CD4-positive, CD25-positive, alpha-beta regulatory T cell (primary cell): ENCODE measurements at regions not wholly inside any gene's neighbourhood (a gene's known extent, or its start where the extent isn't known, plus 50 kb on each side); places are given as distances from the start of the nearest gene placed in this dataset.

Source experiments
- ATAC-seq, 2 donors: fragments of 150-1000 bp; cut with Tn5 transposase; one replicate each; pipeline ENCODE4 v1.10.0; 2021; ENCODE audit warnings: low read depth in 2 of 2, moderate number of reproducible peaks in 2 of 2, moderate library complexity in 1 of 2
- DNase-seq, 3 donors: peaks; one replicate each; pipeline versions ENCODE4 v3.0.0 to v3.0.0-alpha.2; 2012 to 2022; ENCODE audit warnings: mixed read lengths in 1 of 3
- H3K27ac ChIP-seq: one replicate; pipeline ENCODE4 v1.7.0; 2013; ENCODE audit warnings: mild to moderate bottlenecking, low read length; ENCODE audit not compliant: insufficient read depth, poor library complexity, severe bottlenecking
- H3K27me3 ChIP-seq: one replicate; pipeline ENCODE4 v1.7.0; 2013; ENCODE audit warnings: low read length; ENCODE audit not compliant: control insufficient read depth, insufficient read depth
- H3K36me3 ChIP-seq: one replicate; pipeline ENCODE4 v1.7.0; 2013; ENCODE audit warnings: mild to moderate bottlenecking, low read length, moderate library complexity; ENCODE audit not compliant: control insufficient read depth, insufficient read depth
- H3K4me1 ChIP-seq: 2 replicates; pipeline ENCODE4 v1.7.0; 2013; ENCODE audit warnings: mild to moderate bottlenecking, low read length; ENCODE audit not compliant: insufficient read depth, control insufficient read depth, poor library complexity, severe bottlenecking
- H3K4me3 ChIP-seq: one replicate; pipeline ENCODE4 v1.7.0; 2013; ENCODE audit warnings: low read depth, mild to moderate bottlenecking, low read length, moderate library complexity
- H3K9me3 ChIP-seq, 2 experiments: 1 replicate in 1 of 2; 2 replicates in 1 of 2; pipeline ENCODE4 v1.7.0; 2013; ENCODE audit warnings: low read length in 2 of 2, mild to moderate bottlenecking in 1 of 2, moderate library complexity in 1 of 2; ENCODE audit not compliant: control insufficient read depth in 2 of 2
- H3K27ac Mint-ChIP-seq, 3 donors: one replicate each; pipeline ENCODE4 v1.8.0; 2020 to 2022; ENCODE audit warnings: mild to moderate bottlenecking in 3 of 3, mixed read lengths in 3 of 3, moderate library complexity in 2 of 3
- H3K27me3 Mint-ChIP-seq: one replicate; pipeline ENCODE4 v1.8.0; 2022; ENCODE audit warnings: mild to moderate bottlenecking, mixed read lengths
- H3K36me3 Mint-ChIP-seq: one replicate; pipeline ENCODE4 v1.8.0; 2020; ENCODE audit warnings: mixed read lengths
- H3K4me1 Mint-ChIP-seq, 4 donors: one replicate each; pipeline ENCODE4 v1.8.0; 2020 to 2022; ENCODE audit warnings: mixed read lengths in 4 of 4, mild to moderate bottlenecking in 1 of 4
- H3K4me3 Mint-ChIP-seq, 4 donors: one replicate each; pipeline ENCODE4 v1.8.0; 2020 to 2022; ENCODE audit warnings: mild to moderate bottlenecking in 4 of 4, mixed read lengths in 4 of 4, moderate library complexity in 3 of 4
- H3K9me3 Mint-ChIP-seq, 7 donors: one replicate each; pipeline ENCODE4 v1.8.0; 2020 to 2022; ENCODE audit warnings: mixed read lengths in 7 of 7, mild to moderate bottlenecking in 3 of 7, moderate library complexity in 2 of 7

DNA sequence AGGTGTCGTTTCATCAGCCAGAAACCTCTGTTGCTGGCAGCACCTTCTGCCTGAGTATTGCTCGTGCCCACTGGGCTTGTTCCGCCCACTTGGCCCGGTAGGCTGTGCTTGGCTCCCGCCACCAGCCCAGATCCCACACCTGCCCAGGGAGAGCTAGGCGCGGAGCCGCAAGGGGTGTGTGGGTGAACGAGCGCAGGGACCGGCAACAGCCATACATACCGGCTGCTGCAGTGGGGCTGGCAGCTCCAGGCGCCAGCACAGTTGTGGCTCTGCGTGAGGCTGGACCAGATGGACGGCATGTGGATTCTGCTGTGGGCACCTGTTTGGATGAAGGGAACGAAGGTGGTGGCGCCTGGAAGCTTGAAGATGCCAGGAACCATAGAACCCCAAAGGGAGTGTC lies 331.5 kb upstream of the MCTP2 start:
- no peak overlapping the region for H3K4me3 ChIP-seq
- H3K27ac Mint-ChIP-seq, result no peak overlapping the region

DNA sequence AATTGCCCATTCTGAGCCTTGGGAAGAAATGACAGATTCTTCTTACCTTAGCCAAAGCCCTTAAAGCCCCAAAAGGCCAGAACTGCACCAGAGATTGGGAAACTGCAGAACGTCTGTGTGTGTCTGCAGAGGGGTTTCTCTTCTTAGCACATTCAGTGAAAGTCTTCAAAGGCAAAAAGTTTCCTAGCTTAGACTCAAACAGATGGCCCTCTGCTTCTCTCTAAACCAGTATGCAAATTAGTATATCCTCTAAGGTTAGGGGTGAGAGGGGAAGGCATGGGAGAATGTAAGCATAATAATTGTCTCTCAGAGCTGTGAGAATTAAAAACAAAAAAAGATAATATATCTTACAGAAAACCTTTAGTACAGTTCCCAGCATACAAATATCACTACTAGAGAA lies 334.0 kb upstream of the MCTP2 start:
- Histone ChIP-seq H3K4me1 (no peaks in the 10 kb centered on the region), H3K27me3 (no peaks in the 10 kb centered on the region), H3K27ac (no peak overlapping the region), H3K4me3 (no peak overlapping the region), H3K36me3 (no peaks in the 10 kb centered on the region), H3K9me3 (no peaks in the 10 kb centered on the region)
- Mint-ChIP-seq H3K27ac (no peak overlapping the region), H3K4me1 (no peaks in the 10 kb centered on the region), H3K9me3 (peaks cover 0 to 2% (median 0%) of the 10 kb centered on the region in 7 donors), H3K27me3 (no peaks in the 10 kb centered on the region), H3K36me3 (no peaks in the 10 kb centered on the region), H3K4me3 (no peak overlapping the region)
- ATAC-seq (no peak), DNase-seq (no peak)

More for the DNA sequence above, 331.5 kb upstream of the MCTP2 start:
- H3K36me3 ChIP-seq, result no peaks in the 10 kb centered on the region
- H3K27me3 ChIP-seq, result no peaks in the 10 kb centered on the region
- no peaks in the 10 kb centered on the region for H3K9me3 ChIP-seq
- H3K27me3 Mint-ChIP-seq, result no peaks in the 10 kb centered on the region
- H3K4me1 ChIP-seq, result no peaks in the 10 kb centered on the region
- no peaks in the 10 kb centered on the region for H3K4me1 Mint-ChIP-seq
- H3K9me3 Mint-ChIP-seq, result peaks cover 0 to 2% (median 0%) of the 10 kb centered on the region in 7 donors
- no peak overlapping the region for H3K4me3 Mint-ChIP-seq
- no peaks in the 10 kb centered on the region for H3K36me3 Mint-ChIP-seq
- DNase-seq (no peak), ATAC-seq (no peak)
- H3K27ac ChIP-seq, result no peak overlapping the region

DNA sequence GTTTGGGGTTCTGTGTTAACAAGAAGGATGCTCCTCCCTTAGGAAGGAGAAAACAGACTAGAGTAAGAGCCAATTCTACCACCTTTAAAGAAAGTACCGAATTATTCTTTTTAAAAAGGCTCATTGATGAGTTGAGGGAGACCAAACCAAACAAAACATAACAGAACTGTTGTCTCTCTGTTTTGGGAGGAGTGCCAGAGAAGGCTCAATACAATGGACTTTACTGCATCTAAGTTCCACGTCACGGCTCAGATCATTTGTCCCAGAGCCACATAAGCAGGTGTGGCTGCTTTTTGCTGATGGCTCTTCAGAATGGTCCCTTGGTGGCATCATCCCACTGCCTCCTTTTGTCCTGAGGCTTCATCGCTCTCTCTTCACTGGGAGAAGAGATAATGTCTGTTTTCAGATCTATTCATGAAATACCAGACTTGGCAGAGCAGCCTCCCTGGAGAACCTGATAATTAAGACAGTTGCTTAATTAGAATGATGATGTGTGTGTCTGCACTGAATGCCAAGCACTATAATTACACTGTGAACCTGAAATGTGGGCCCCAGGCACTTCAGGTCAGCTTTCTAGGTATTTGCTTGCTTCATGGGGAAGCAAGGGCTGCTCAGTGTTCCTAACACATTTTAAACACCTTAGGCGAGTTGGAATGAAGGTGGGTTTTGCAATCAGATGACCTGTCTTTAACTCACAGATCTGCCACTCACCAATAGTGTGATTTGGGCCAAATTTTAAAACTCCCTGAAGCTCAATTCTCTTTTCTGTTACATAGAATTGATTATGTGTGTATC lies 335.2 kb upstream of the MCTP2 start:
- no peak for DNase-seq
- Mint-ChIP-seq H3K4me3 (no peak overlapping the region), H3K9me3 (peaks cover 0 to 2% (median 0%) of the 10 kb centered on the region in 7 donors), H3K36me3 (no peaks in the 10 kb centered on the region), H3K27me3 (no peaks in the 10 kb centered on the region), H3K4me1 (no peaks in the 10 kb centered on the region), H3K27ac (no peak overlapping the region)
- no peaks in the 10 kb centered on the region for H3K4me1 ChIP-seq
- H3K9me3 ChIP-seq, result no peaks in the 10 kb centered on the region
- no peak overlapping the region for H3K27ac ChIP-seq
- H3K27me3 ChIP-seq, result no peaks in the 10 kb centered on the region
- no peak overlapping the region for H3K4me3 ChIP-seq
- no peaks in the 10 kb centered on the region for H3K36me3 ChIP-seq
- no peak for ATAC-seq

DNA sequence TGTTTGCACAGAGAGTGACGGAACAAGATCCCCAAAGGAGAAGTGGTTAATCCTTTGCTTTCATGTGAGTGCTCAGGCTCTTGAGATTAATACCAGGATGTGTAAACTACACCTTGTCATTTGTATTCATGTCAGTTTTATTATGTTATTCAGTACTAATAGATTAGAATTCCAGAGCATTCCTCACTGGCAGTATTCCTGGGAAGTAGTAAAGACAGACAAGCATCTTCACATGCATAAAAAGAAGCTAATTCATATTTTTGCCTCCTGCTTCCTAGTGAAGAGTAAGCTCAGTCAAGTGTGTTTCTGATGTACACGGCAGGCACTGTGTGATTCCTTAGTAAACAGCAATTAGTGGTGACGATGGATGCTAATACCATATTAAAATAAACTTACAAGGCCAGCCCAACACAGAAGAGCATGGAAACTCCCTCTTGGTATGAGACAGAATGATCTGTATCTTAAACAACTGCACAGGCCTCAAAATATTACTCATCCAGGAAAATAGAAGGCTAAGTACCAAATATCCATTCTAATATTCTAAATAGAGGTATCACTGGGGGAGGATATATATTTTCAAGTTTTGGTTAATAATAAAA lies 336.8 kb upstream of the MCTP2 start:
- Histone ChIP-seq H3K4me3 (no peak overlapping the region), H3K27ac (no peak overlapping the region), H3K9me3 (no peaks in the 10 kb centered on the region), H3K27me3 (no peaks in the 10 kb centered on the region), H3K36me3 (no peaks in the 10 kb centered on the region), H3K4me1 (no peaks in the 10 kb centered on the region)
- H3K4me1 Mint-ChIP-seq, result no peaks in the 10 kb centered on the region
- no peak overlapping the region for H3K27ac Mint-ChIP-seq
- no peak for DNase-seq
- H3K4me3 Mint-ChIP-seq, result no peak overlapping the region
- H3K27me3 Mint-ChIP-seq, result no peaks in the 10 kb centered on the region
- H3K36me3 Mint-ChIP-seq, result no peaks in the 10 kb centered on the region
- peaks cover 0 to 5% (median 0%) of the 10 kb centered on the region in 7 donors for H3K9me3 Mint-ChIP-seq
- no peak for ATAC-seq

DNA sequence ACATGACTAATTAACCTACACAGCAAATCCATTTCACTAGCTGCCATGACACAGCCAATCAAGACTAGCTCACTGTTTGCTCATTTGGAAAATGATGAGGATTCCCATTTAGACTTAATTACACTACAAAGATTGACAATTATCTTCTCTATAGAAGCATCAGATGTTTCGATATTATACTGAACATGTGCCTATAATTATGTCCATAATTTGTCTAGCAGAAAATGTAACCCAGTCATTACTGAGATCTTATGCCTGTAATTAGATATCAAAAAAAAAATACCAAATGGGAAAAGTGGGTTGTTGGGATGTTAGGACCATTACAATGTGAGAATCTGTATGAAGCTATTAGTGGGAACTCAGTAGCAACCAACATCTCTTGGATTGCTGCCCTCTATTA lies 344.2 kb upstream of the MCTP2 start:
- Mint-ChIP-seq H3K4me1 (no peaks in the 10 kb centered on the region), H3K27ac (no peak overlapping the region), H3K4me3 (no peak overlapping the region), H3K36me3 (no peaks in the 10 kb centered on the region), H3K27me3 (no peaks in the 10 kb centered on the region), H3K9me3 (peaks cover 0 to 5% (median 0%) of the 10 kb centered on the region in 7 donors)
- Histone ChIP-seq H3K4me1 (no peaks in the 10 kb centered on the region), H3K4me3 (no peak overlapping the region), H3K36me3 (no peaks in the 10 kb centered on the region), H3K9me3 (no peaks in the 10 kb centered on the region), H3K27ac (no peak overlapping the region), H3K27me3 (no peaks in the 10 kb centered on the region)
- ATAC-seq, result no peak
- no peak for DNase-seq

DNA sequence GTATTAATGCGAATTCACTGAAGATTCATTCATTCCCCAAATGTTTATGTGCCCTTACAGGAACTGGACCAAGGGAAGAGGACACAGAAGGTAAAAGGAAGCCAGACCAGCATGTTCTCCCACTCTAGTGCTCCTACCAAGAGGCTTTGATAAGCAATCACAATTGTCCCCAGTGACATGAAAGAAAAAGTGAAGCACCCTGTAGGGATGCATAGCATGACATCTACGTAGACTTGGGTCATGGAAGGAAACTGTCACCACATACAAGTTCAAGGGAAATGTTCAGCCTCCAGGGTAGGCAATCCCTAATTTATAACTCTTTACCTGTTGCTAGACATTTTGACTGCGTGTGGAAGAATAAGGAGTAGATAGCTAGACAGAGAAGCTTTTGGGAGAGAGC lies 348.6 kb upstream of the MCTP2 start:
- Mint-ChIP-seq H3K27ac (no peak overlapping the region), H3K36me3 (no peaks in the 10 kb centered on the region), H3K9me3 (peaks cover 0 to 3% (median 0%) of the 10 kb centered on the region in 7 donors), H3K4me1 (no peaks in the 10 kb centered on the region), H3K27me3 (no peaks in the 10 kb centered on the region), H3K4me3 (no peak overlapping the region)
- Histone ChIP-seq H3K4me3 (no peak overlapping the region), H3K4me1 (no peaks in the 10 kb centered on the region), H3K27ac (no peak overlapping the region), H3K27me3 (no peaks in the 10 kb centered on the region), H3K36me3 (no peaks in the 10 kb centered on the region), H3K9me3 (no peaks in the 10 kb centered on the region)
- DNase-seq, result no peak
- ATAC-seq, result no peak

DNA sequence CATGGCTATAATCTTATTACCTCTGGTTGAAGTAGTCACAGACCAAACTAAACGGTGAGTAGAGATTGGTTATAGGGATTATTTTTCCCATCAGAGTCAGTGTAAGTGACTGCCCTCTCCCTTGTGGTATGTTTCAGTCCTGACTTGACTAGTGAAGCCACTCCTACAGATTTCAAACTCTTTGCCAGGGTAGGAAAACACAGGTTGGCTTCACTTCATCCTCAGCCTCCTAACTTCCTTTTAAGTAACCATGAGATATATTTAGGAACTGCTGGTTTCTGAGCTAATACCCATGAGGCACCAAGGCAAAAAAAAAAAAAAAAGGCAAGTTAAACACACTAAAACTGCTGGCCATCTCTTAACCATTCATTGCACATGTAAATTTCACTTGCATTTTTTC lies 349.2 kb upstream of the MCTP2 start:
- Mint-ChIP-seq H3K4me1 (no peaks in the 10 kb centered on the region), H3K9me3 (peaks cover 0 to 3% (median 0%) of the 10 kb centered on the region in 7 donors), H3K36me3 (no peaks in the 10 kb centered on the region), H3K27ac (no peak overlapping the region), H3K27me3 (no peaks in the 10 kb centered on the region), H3K4me3 (no peak overlapping the region)
- H3K27ac ChIP-seq, result no peak overlapping the region
- DNase-seq (no peak), ATAC-seq (no peak)
- no peaks in the 10 kb centered on the region for H3K9me3 ChIP-seq
- no peaks in the 10 kb centered on the region for H3K4me1 ChIP-seq
- H3K4me3 ChIP-seq, result no peak overlapping the region
- no peaks in the 10 kb centered on the region for H3K36me3 ChIP-seq
- H3K27me3 ChIP-seq, result no peaks in the 10 kb centered on the region

DNA sequence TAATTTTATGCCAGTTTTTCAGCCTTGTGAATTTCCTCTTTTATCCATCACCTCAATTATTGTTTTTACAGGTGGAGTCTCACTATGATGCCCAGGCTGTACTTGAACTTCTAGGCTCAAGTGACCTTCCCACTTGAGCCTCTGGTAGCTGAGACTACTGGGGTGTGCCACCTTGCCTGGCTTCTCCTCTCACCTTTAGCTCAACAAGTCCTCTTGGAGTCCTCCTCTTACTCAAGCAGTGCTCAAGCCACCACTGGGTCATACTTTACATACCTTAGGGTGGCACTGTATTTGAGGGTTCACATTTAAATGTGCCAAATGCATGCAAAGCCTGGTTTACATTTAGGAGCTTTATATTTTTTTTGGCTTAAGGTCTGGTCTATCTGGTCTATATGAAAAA lies 350.1 kb upstream of the MCTP2 start:
- DNase-seq, result no peak
- H3K9me3 ChIP-seq, result no peaks in the 10 kb centered on the region
- H3K27me3 Mint-ChIP-seq, result no peaks in the 10 kb centered on the region
- no peak overlapping the region for H3K27ac Mint-ChIP-seq
- peaks cover 0 to 3% (median 0%) of the 10 kb centered on the region in 7 donors for H3K9me3 Mint-ChIP-seq
- no peak overlapping the region for H3K4me3 Mint-ChIP-seq
- H3K36me3 Mint-ChIP-seq, result no peaks in the 10 kb centered on the region
- H3K27ac ChIP-seq, result no peak overlapping the region
- no peaks in the 10 kb centered on the region for H3K36me3 ChIP-seq
- H3K27me3 ChIP-seq, result no peaks in the 10 kb centered on the region
- ATAC-seq, result no peak
- no peak overlapping the region for H3K4me3 ChIP-seq
- H3K4me1 Mint-ChIP-seq, result no peaks in the 10 kb centered on the region
- H3K4me1 ChIP-seq, result no peaks in the 10 kb centered on the region
